Mucosa of descending colon (tissue), 3 donors: ENCODE measurements at regions not wholly inside any gene's neighbourhood (a gene's known extent, or its start where the extent isn't known, plus 50 kb on each side); places are given as distances from the start of the nearest gene placed in this dataset.
"Not testable (repeated sequence)": the region's sequence is repeated elsewhere in the genome, so short reads cannot be mapped to it uniquely, and the experiment has no call there.

ENCODE experiments used
- ATAC-seq: fragments of 200-7000 bp; cut with Tn5 transposase; one replicate; pipeline ENCODE4 v1.9.1; 2020; ENCODE audit warnings: mild to moderate bottlenecking, moderate library complexity
- DNase-seq, 3 donors: peaks; one replicate each; pipeline ENCODE4 v3.0.0-alpha.2; 2020
- H3K36me3 ChIP-seq: fragments of 200-600 bp; one replicate; pipeline ENCODE4 v1.8.0; 2021; ENCODE audit warnings: low read depth, mild to moderate bottlenecking
- H3K4me1 ChIP-seq: fragments of 200-600 bp; one replicate; pipeline ENCODE4 v1.8.0; 2021; ENCODE audit warnings: low read depth, mild to moderate bottlenecking
- H3K4me3 ChIP-seq: fragments of 200-600 bp; one replicate; pipeline ENCODE4 v1.8.0; 2021; ENCODE audit warnings: mild to moderate bottlenecking
- H3K9me3 ChIP-seq: fragments of 200-600 bp; one replicate; pipeline ENCODE4 v1.8.0; 2021; ENCODE audit warnings: mild to moderate bottlenecking
- CTCF ChIP-seq: fragments of 200-600 bp; IDR thresholded peaks from one replicate; pipeline ENCODE4 v1.8.0; 2022; ENCODE audit warnings: antibody characterized with exemption, mild to moderate bottlenecking
- intact Hi-C, 2 donors: fragments of 100-400 bp; cut with DNase I in 1 of 2; cut with micrococcal nuclease in 1 of 2; formaldehyde crosslinking; loops; one replicate each; pipeline versions ENCODE4 v1.11.0 to v1.11.1; 2022; cut with DNase I, micrococcal nuclease
- donor health status: DM: no; HTN: no; CAD: no; lungs with moderate emphysema.
- donor health status: DM: no; HTN: no; CAD: no.
- donor health status: DM: no; HTN: yes; CAD: no.

GRCh38 chr12:43235721-43236120, 316.3 kb downstream of the ADAMTS20 start:
- no peak for TF ChIP-seq CTCF
- ATAC-seq (no peak), DNase-seq (no peak)
- Histone ChIP-seq H3K4me3 (no peak overlapping the region), H3K36me3 (no peaks in the 10 kb centered on the region), H3K4me1 (no peaks in the 10 kb centered on the region), H3K9me3 (peaks cover 6% of the 10 kb centered on the region)
- intact Hi-C loops: no loop called here

GRCh38 chr12:43233861-43234260, 318.1 kb downstream of the ADAMTS20 start:
- intact Hi-C loops: no loop called here
- Histone ChIP-seq H3K4me1 (no peaks in the 10 kb centered on the region), H3K36me3 (no peaks in the 10 kb centered on the region), H3K9me3 (peaks cover 3% of the 10 kb centered on the region), H3K4me3 (no peak overlapping the region)
- TF ChIP-seq CTCF: no peak
- ATAC-seq: no peak
- no peak for DNase-seq

GRCh38 chr12:43226151-43226550, 325.9 kb downstream of the ADAMTS20 start:
- Histone ChIP-seq H3K4me3 (no peak overlapping the region), H3K9me3 (peaks cover 4% of the 10 kb centered on the region), H3K4me1 (no peaks in the 10 kb centered on the region), H3K36me3 (no peaks in the 10 kb centered on the region)
- ATAC-seq (no peak), DNase-seq (no peak)
- intact Hi-C loops: no loop called here
- no peak for TF ChIP-seq CTCF

- peak in 1 of 3 donors; percentile 40 for DNase-seq
- H3K9me3 ChIP-seq, H3K4me3 ChIP-seq, H3K4me1 ChIP-seq, H3K36me3 ChIP-seq, intact Hi-C loops, ATAC-seq: not testable (repeated sequence)
Measured at GRCh38 chr12:43224190-43224805, 327.7 kb downstream of the ADAMTS20 start.

GRCh38 chr12:43222796-43223195, 329.2 kb downstream of the ADAMTS20 start:
- intact Hi-C loops: no loop called here
- TF ChIP-seq CTCF: no peak
- Histone ChIP-seq H3K36me3 (no peaks in the 10 kb centered on the region), H3K9me3 (peaks cover 4% of the 10 kb centered on the region), H3K4me3 (no peak overlapping the region), H3K4me1 (no peaks in the 10 kb centered on the region)
- no peak for ATAC-seq
- no peak for DNase-seq

GRCh38 chr12:43221216-43221615, 330.8 kb downstream of the ADAMTS20 start:
- no peak for DNase-seq
- intact Hi-C loops: no loop called here
- Histone ChIP-seq H3K9me3 (peaks cover 4% of the 10 kb centered on the region), H3K4me3 (no peak overlapping the region), H3K36me3 (no peaks in the 10 kb centered on the region), H3K4me1 (no peaks in the 10 kb centered on the region)
- ATAC-seq: no peak
- TF ChIP-seq CTCF: no peak
